Heart left ventricle (tissue), 16 donors: ENCODE measurements at regions not wholly inside any gene's neighbourhood (a gene's known extent, or its start where the extent isn't known, plus 50 kb on each side); places are given as distances from the start of the nearest gene placed in this dataset.

ENCODE experiments used
- ATAC-seq, 4 donors: fragments of 200-7000 bp; cut with Tn5 transposase; one replicate each; pipeline ENCODE4 v1.9.1; 2020 to 2022; ENCODE audit warnings: moderate library complexity in 4 of 4, mild to moderate bottlenecking in 3 of 4, moderate number of reproducible peaks in 1 of 4
- DNase-seq, 5 donors: peaks; one replicate each; pipeline ENCODE4 v3.0.0-alpha.2; 2020
- H3K27ac ChIP-seq, 12 donors: fragments of 200-600 bp; sonication (generic) in 4 of 12; one replicate each; pipeline versions ENCODE4 v1.5.0 to v1.8.0; 2016 to 2022; ENCODE audit warnings: mild to moderate bottlenecking in 2 of 12
- H3K27me3 ChIP-seq, 9 donors: fragments of 200-600 bp; sonication (generic) in 2 of 9; one replicate each; pipeline versions ENCODE4 v1.5.1 to v1.8.0; 2016 to 2022; ENCODE audit warnings: mild to moderate bottlenecking in 3 of 9
- H3K36me3 ChIP-seq, 9 donors: fragments of 200-600 bp; sonication (generic) in 2 of 9; one replicate each; pipeline versions ENCODE4 v1.5.0 to v1.8.0; 2018 to 2022; ENCODE audit warnings: mild to moderate bottlenecking in 2 of 9
- H3K4me1 ChIP-seq, 12 donors: fragments of 200-600 bp; sonication (generic) in 4 of 12; one replicate each; pipeline versions ENCODE4 v1.5.0 to v1.8.0; 2016 to 2022; ENCODE audit warnings: mild to moderate bottlenecking in 3 of 12
- H3K4me3 ChIP-seq, 12 donors: fragments of 200-600 bp; sonication (generic) in 4 of 12; one replicate each; pipeline versions ENCODE4 v1.5.0 to v1.8.0; 2017 to 2022; ENCODE audit warnings: mild to moderate bottlenecking in 9 of 12, moderate library complexity in 4 of 12
- H3K9me3 ChIP-seq, 12 donors: fragments of 200-600 bp; sonication (generic) in 4 of 12; one replicate each; pipeline versions ENCODE4 v1.5.0 to v1.8.0; 2016 to 2022; ENCODE audit warnings: mild to moderate bottlenecking in 1 of 12
- CTCF ChIP-seq, 12 donors: fragments of 200-600 bp; sonication (generic) in 4 of 12; IDR thresholded peaks; one replicate each; pipeline versions ENCODE4 v1.5.0 to v1.8.0; 2018 to 2022; ENCODE audit warnings: antibody characterized with exemption in 12 of 12, mild to moderate bottlenecking in 5 of 12
- POLR2A ChIP-seq, 2 donors: fragments of 450-650 bp; IDR thresholded peaks; one replicate each; pipeline ENCODE4 v1.6.1; 2017; ENCODE audit warnings: antibody characterized with exemption in 2 of 2, mild to moderate bottlenecking in 2 of 2, moderate library complexity in 2 of 2
- WGBS, 4 donors: extraction: QIAGEN DNeasy Blood & Tissue Kit in 2 of 4; methylation state at CpG; one replicate each; pipeline versions ENCODE4 v1.1.5 to v1.1.7; 2013 to 2018; 5-methylcytosine and 5-hydroxymethylcytosine counted together
- intact Hi-C, 10 donors: fragments of 100-400 bp; cut with DNase I; formaldehyde crosslinking; loops; one replicate each; pipeline versions ENCODE4 v1.11.1 to v1.14.2; 2022
- donor health status: ischemic (EF 13 %, LVEDD 7.1; RV severe dilation, severe dysfunction).
- donor health status: healthy with polysubstance abuse.
- donor health status: DM: no; HTN: yes; CAD: no.
- donor health status: DM: no; HTN: no; CAD: no.
- donor health status: ischemic (EF 25% LVEDD 6.9; RV normal size, moderate dysfunction).
- donor health status: ischemic (EF 25% LVEDD 5.7; RV mildly dilated, moderate dysfunction).
- donor health status: healthy.
- donor health status: DM: yes; HTN: yes; CAD: no.
- donor health status: ischemic (EF 35%, LVEDD 5.7; RV mildly dilated, moderate dysfunction).
- donor health status: nonischemic (EF 11% LVEDD 7.7; RV severe dilation, severe dysfunction).
- donor health status: DM: yes; HTN: yes; CAD: no.
- donor health status: PGD.
- donor health status: ischemic (EF 29% LVEDD 5.4; RV normal size, mild dysfunction).
- donor health status: nonischemic (EF 23%, LVEDD 6.1; RV moderate dilation, normal function).

- Histone ChIP-seq H3K4me1 (no peaks in the 10 kb centered on the region), H3K27ac (no peak overlapping the region), H3K36me3 (no peaks in the 10 kb centered on the region), H3K9me3 (no peaks in the 10 kb centered on the region), H3K27me3 (no peaks in the 10 kb centered on the region), H3K4me3 (no peak overlapping the region)
- no peak for ATAC-seq
- DNase-seq: no peak
- TF ChIP-seq POLR2A (IDR thresholded peaks at IDR 0.05) (no peak), CTCF (IDR thresholded peaks at IDR 0.05) (no peak)
- intact Hi-C loops: loop anchor here in 2 of 10 donors (10.0 kb wide), 2 partner anchors 446 to 896 kb away; no protein-coding TSS in a partner anchor
- 29 to 50% (median 36%) methylated on average over 7 of the region's 7 CpGs for WGBS, 4 donors
Measured at GRCh38 chr2:228689053-228689452, 507.6 kb upstream of the SPHKAP start.

GRCh38 chr2:228688007-228688645 lies 506.6 kb upstream of the SPHKAP start:
- ATAC-seq: peak in 1 of 4 donors; percentile 27
- no peaks in the 10 kb centered on the region for H3K36me3 ChIP-seq
- H3K27me3 ChIP-seq: no peaks in the 10 kb centered on the region
- intact Hi-C loops: loop anchor here in 2 of 10 donors (10.0 kb wide), 2 partner anchors 447 to 897 kb away; no protein-coding TSS in a partner anchor
- 81 to 86% (median 84%) methylated on average over 5 of the region's 5 CpGs for whole genome bisulfite sequencing, 4 donors
- H3K9me3 ChIP-seq: no peaks in the 10 kb centered on the region
- DNase-seq: no peak
- no peaks in the 10 kb centered on the region for H3K4me1 ChIP-seq
- TF ChIP-seq POLR2A (IDR thresholded peaks at IDR 0.05): no peak
- no peak for TF ChIP-seq CTCF (IDR thresholded peaks at IDR 0.05)
- no peak overlapping the region for H3K27ac ChIP-seq
- no peak overlapping the region for H3K4me3 ChIP-seq

GRCh38 chr2:228681979-228682378 lies 500.5 kb upstream of the SPHKAP start:
- DNase-seq: no peak
- 59 to 64% (median 61%) methylated on average over 1 of the region's 1 CpG for WGBS, 4 donors
- H3K27ac ChIP-seq: no peak overlapping the region
- TF ChIP-seq POLR2A (IDR thresholded peaks at IDR 0.05) (no peak), CTCF (IDR thresholded peaks at IDR 0.05) (no peak)
- peaks cover 0 to 5% (median 0%) of the 10 kb centered on the region in 12 donors for H3K4me1 ChIP-seq
- no peaks in the 10 kb centered on the region for H3K27me3 ChIP-seq
- intact Hi-C loops: loop anchor here in 3 of 10 donors (5.0 to 10.0 kb wide), 4 partner anchors 453 to 905 kb away; partner anchors contain the start of gene PID1 (in 1 of the 3)
- H3K9me3 ChIP-seq: no peaks in the 10 kb centered on the region
- no peak overlapping the region for H3K4me3 ChIP-seq
- H3K36me3 ChIP-seq: no peaks in the 10 kb centered on the region
- no peak for ATAC-seq

- intact Hi-C loops: loop anchor here in 3 of 10 donors (5.0 to 10.0 kb wide), 4 partner anchors 453 to 906 kb away; partner anchors contain the start of gene PID1 (in 1 of the 3)
- Histone ChIP-seq H3K4me3 (no peak overlapping the region), H3K36me3 (no peaks in the 10 kb centered on the region), H3K4me1 (peaks cover 0 to 5% (median 0%) of the 10 kb centered on the region in 12 donors), H3K9me3 (no peaks in the 10 kb centered on the region), H3K27me3 (no peaks in the 10 kb centered on the region), H3K27ac (no peak overlapping the region)
- 23 to 32% (median 25%) methylated on average over 5 of the region's 5 CpGs for WGBS, 4 donors
- DNase-seq (no peak), ATAC-seq (peak in 3 of 4 donors; percentile 15 to 69 (median 44))
- peak in 11 of 12 donors; percentile 3 to 58 (median 47) for TF ChIP-seq CTCF (IDR thresholded peaks at IDR 0.05)
- TF ChIP-seq POLR2A (IDR thresholded peaks at IDR 0.05): no peak
Measured at GRCh38 chr2:228681426-228681825, 499.9 kb upstream of the SPHKAP start.
